HS-27A (cell line): ENCODE measurements at regions not wholly inside any gene's neighbourhood (a gene's known extent, or its start where the extent isn't known, plus 50 kb on each side); places are given as distances from the start of the nearest gene placed in this dataset.
"Not testable (repeated sequence)": the region's sequence is repeated elsewhere in the genome, so short reads cannot be mapped to it uniquely, and the experiment has no call there.

Experiments
- DNase-seq: peaks from one replicate; pipeline ENCODE4 v3.0.0-alpha.2; 2012; ENCODE audit warnings: low read depth, missing footprints

- DNase-seq: no peak
These were observed 191.0 kb upstream of the RGS6 start for GRCh38 chr14:71741241-71741640.

GRCh38 chr14:71742485-71742884, 189.7 kb upstream of the RGS6 start:
- no peak for DNase-seq

- DNase-seq: no peak
These were observed 187.2 kb upstream of the RGS6 start for GRCh38 chr14:71745072-71745471.

GRCh38 chr14:71748196-71748595, 184.0 kb upstream of the RGS6 start:
- DNase-seq: no peak

- no peak for DNase-seq
These were observed 182.5 kb upstream of the RGS6 start for GRCh38 chr14:71749613-71750238.

- DNase-seq: no peak
These were observed 181.0 kb upstream of the RGS6 start for GRCh38 chr14:71751264-71751663.

GRCh38 chr14:71752111-71752738, 180.0 kb upstream of the RGS6 start:
- DNase-seq: no peak

- DNase-seq: peak; percentile 87
These were observed 179.0 kb upstream of the RGS6 start for GRCh38 chr14:71753126-71753830.

- DNase-seq: no peak
These were observed 178.3 kb upstream of the RGS6 start for GRCh38 chr14:71753976-71754375.

- no peak for DNase-seq
These were observed 177.7 kb upstream of the RGS6 start for GRCh38 chr14:71754422-71755095.

GRCh38 chr14:71758229-71758951, 173.8 kb upstream of the RGS6 start:
- no peak for DNase-seq

- DNase-seq: no peak
These were observed 169.7 kb upstream of the RGS6 start for GRCh38 chr14:71762575-71762974.

GRCh38 chr14:71764701-71765382, 167.4 kb upstream of the RGS6 start:
- DNase-seq: no peak

- no peak for DNase-seq
These were observed 166.7 kb upstream of the RGS6 start for GRCh38 chr14:71765505-71765904.

- no peak for DNase-seq
These were observed 161.8 kb upstream of the RGS6 start for GRCh38 chr14:71770431-71770830.

- DNase-seq: not testable (repeated sequence)
These were observed 160.8 kb upstream of the RGS6 start for GRCh38 chr14:71771421-71771820.

GRCh38 chr14:71771996-71772395, 160.2 kb upstream of the RGS6 start:
- DNase-seq: not testable (repeated sequence)

GRCh38 chr14:71773898-71774481, 158.2 kb upstream of the RGS6 start:
- DNase-seq: no peak

GRCh38 chr14:71776471-71777360, 155.5 kb upstream of the RGS6 start:
- DNase-seq: no peak

- DNase-seq: no peak
These were observed 152.2 kb upstream of the RGS6 start for GRCh38 chr14:71780075-71780474.
